ENCODE measurements at regions not wholly inside any gene's neighbourhood (a gene's known extent, or its start where the extent isn't known, plus 50 kb on each side); places are given as distances from the start of the nearest gene placed in this dataset.

DNA sequence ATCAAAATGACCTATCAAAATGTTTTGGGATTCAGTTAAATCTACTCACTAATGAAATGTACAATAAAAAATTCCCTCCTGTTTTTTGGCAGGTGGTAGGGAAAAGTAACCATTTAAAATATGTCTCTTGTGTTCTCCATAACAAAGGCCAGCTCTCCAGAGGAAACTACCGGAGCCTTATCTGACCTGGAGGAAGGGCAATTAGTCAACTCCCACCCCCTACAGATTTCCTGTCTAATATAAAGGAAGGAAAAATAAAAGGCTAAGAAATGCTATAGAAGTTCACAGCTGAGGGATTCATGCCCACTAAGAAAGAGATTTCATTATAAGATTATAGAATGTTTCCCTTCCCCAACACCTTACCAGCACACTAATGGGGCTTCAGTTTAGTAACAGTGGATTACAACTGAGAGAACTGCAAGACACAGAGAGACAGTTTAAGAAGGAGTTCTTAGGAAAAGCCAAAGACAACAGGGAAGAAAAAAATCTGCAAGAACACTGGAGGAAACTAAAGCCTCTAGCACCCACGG lies 376.5 kb upstream of the KCNMB2 start:
- Histone ChIP-seq H3K36me3 (no peaks in the 10 kb centered on the region), H3K4me1 (no peaks in the 10 kb centered on the region), H3K27ac (no peak overlapping the region), H3K4me3 (replicated peaks in 1 of 3) (no peak overlapping the region), H3K9me3 (no peaks in the 10 kb centered on the region), H3K27me3 (no peaks in the 10 kb centered on the region)
- no peak for DNase-seq
- TF ChIP-seq, protein P1, sequence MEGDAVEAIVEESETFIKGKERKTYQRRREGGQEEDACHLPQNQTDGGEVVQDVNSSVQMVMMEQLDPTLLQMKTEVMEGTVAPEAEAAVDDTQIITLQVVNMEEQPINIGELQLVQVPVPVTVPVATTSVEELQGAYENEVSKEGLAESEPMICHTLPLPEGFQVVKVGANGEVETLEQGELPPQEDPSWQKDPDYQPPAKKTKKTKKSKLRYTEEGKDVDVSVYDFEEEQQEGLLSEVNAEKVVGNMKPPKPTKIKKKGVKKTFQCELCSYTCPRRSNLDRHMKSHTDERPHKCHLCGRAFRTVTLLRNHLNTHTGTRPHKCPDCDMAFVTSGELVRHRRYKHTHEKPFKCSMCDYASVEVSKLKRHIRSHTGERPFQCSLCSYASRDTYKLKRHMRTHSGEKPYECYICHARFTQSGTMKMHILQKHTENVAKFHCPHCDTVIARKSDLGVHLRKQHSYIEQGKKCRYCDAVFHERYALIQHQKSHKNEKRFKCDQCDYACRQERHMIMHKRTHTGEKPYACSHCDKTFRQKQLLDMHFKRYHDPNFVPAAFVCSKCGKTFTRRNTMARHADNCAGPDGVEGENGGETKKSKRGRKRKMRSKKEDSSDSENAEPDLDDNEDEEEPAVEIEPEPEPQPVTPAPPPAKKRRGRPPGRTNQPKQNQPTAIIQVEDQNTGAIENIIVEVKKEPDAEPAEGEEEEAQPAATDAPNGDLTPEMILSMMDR (IDR thresholded peaks at IDR 0.05), result no peak
- no peak for TF ChIP-seq POLR2A (IDR thresholded peaks at IDR 0.05)
- WGBS, 2 donors, result 62 to 72% methylated on average over 2 of the region's 2 CpGs
- intact Hi-C loops (cut with DNase I), result no loop called here

- no peaks in the 10 kb centered on the region for H3K27me3 ChIP-seq
- no peaks in the 10 kb centered on the region for H3K36me3 ChIP-seq
- TF ChIP-seq POLR2A (IDR thresholded peaks at IDR 0.05), result no peak
- TF ChIP-seq, protein P1 (IDR thresholded peaks at IDR 0.05), result no peak
- WGBS, 2 donors, result 90 to 94% methylated on average over 2 of the region's 2 CpGs
- intact Hi-C loops (cut with DNase I), result no loop called here
- H3K27ac ChIP-seq, result no peak overlapping the region
- no peak for DNase-seq
- H3K4me3 ChIP-seq (replicated peaks in 1 of 3), result no peak overlapping the region
- H3K4me1 ChIP-seq, result no peaks in the 10 kb centered on the region
- no peaks in the 10 kb centered on the region for H3K9me3 ChIP-seq
These were observed 366.8 kb upstream of the KCNMB2 start for GRCh38 chr3:178169421-178169820.

DNA sequence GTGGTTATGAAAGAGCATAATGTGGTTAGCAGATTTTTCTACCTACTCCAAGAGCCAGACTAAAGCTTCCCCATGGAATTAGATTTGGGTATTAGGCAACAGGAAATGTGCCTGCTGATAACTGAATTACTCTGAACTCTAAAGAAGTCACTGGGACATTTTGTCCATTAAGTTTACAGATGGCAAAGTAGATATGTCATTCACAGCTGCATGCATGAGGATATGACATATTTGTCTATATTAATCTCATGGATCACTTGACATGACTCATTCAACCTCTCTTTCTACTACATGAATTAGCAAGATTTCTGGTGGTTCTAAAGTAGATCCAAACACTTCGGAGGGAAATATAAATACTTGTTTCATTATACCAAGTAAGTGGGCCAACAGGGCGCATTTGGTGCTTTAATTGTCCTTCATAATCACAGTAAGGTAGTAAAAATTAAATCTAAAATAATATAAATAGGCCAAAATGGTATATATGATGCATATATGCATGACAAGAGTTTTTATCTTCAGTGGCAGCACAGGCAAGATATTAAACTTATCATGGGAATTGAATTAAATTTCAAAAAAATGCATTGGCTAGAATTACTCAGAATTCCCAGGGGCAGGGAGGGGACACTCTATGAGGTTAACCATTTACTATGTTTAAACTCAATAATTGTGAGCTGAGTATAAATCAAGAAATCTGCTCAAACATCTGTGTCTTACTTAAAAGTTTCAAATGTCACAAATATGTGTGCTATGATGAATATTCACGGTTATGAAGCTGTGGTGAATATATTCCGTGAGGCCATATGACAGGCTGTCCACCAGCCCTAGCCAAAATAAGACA lies 365.3 kb upstream of the KCNMB2 start:
- TF ChIP-seq POLR2A (IDR thresholded peaks at IDR 0.05), result no peak
- TF ChIP-seq, protein P1 (IDR thresholded peaks at IDR 0.05), result no peak
- Histone ChIP-seq H3K4me1 (no peaks in the 10 kb centered on the region), H3K27me3 (no peaks in the 10 kb centered on the region), H3K9me3 (no peaks in the 10 kb centered on the region), H3K4me3 (replicated peaks in 1 of 3) (no peak overlapping the region), H3K36me3 (no peaks in the 10 kb centered on the region), H3K27ac (no peak overlapping the region)
- DNase-seq, result no peak
- intact Hi-C loops (cut with DNase I), result no loop called here
- 90 to 92% methylated on average over 4 of the region's 4 CpGs for WGBS, 2 donors

DNA sequence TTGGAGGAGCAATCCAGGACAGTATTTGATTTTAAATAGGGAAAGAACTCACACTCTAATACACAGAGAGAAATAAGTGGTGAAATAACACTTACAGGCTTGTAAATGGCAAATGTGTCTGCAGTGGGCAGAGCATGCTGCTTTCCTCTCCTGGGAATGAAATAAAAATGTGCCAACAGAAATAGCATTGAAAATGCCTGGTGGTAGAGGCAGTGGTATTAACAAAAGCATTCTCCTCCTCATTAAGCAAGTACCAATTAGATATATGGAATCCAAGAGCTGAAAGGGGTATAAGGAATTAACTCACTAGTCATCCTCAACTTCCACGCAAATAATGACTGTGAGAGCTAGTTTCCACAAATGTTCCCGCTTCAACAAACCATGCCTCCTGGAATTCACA lies 364.1 kb upstream of the KCNMB2 start:
- H3K36me3 ChIP-seq, result no peaks in the 10 kb centered on the region
- 96 to 98% methylated on average over 2 of the region's 2 CpGs for WGBS, 2 donors
- H3K4me1 ChIP-seq, result no peaks in the 10 kb centered on the region
- TF ChIP-seq, protein P1 (IDR thresholded peaks at IDR 0.05), result no peak
- no peak for TF ChIP-seq POLR2A (IDR thresholded peaks at IDR 0.05)
- no peak overlapping the region for H3K4me3 ChIP-seq (replicated peaks in 1 of 3)
- H3K27me3 ChIP-seq, result no peaks in the 10 kb centered on the region
- H3K27ac ChIP-seq, result no peak overlapping the region
- intact Hi-C loops (cut with DNase I), result no loop called here
- no peaks in the 10 kb centered on the region for H3K9me3 ChIP-seq
- DNase-seq, result no peak

DNA sequence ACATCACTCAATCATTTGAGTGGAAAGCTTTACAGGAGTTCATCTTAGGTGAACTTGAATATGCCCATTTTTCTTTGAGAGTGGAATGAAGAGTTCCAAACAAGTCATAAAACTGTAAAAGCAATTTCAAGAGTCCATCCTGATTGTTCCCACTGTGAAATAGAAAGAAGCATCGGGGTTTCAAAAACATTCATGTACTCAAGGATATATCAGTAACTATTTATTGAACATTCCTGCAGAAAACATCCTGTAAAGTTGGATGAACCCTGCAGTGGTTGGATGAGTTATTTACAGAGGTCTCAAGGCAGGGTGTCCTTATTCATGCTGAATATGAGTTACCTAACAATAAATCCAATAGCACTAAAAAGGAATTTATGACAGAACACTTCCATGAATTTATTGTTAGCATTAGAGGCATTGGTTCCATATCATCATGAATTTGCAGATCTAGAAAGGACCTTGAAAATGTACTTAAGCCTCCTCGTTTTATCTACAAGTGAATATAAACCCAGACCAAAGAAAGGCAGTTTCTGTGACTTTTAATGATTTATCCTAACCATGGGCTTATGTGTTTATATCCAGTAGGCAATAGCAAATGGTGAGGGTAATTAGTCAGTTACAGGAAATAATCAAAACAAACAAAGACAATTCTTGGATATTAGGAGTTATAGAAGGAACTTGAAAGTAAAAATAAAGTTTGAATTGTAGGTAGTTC lies 361.9 kb upstream of the KCNMB2 start:
- H3K9me3 ChIP-seq, result no peaks in the 10 kb centered on the region
- H3K27me3 ChIP-seq, result no peaks in the 10 kb centered on the region
- intact Hi-C loops (cut with DNase I), result no loop called here
- no peak overlapping the region for H3K27ac ChIP-seq
- DNase-seq, result no peak
- TF ChIP-seq POLR2A (IDR thresholded peaks at IDR 0.05), result no peak
- TF ChIP-seq, protein P1 (IDR thresholded peaks at IDR 0.05), result no peak
- no peak overlapping the region for H3K4me3 ChIP-seq (replicated peaks in 1 of 3)
- H3K36me3 ChIP-seq, result no peaks in the 10 kb centered on the region
- 72 to 81% methylated on average over 2 of the region's 2 CpGs for WGBS, 2 donors
- H3K4me1 ChIP-seq, result no peaks in the 10 kb centered on the region

Measured in thyroid gland (tissue), 4 donors.